PC-9 (cell line): ENCODE measurements at regions not wholly inside any gene's neighbourhood (a gene's known extent, or its start where the extent isn't known, plus 50 kb on each side); places are given as distances from the start of the nearest gene placed in this dataset.

ENCODE experiments used
- BruUV-seq: library from RNA; stranded (reverse); fragments of 400-500 nt; replicated peaks from 2 replicates; lab custom pipeline; 2021; lab: Mats Ljungman, UMichigan
- CTCF ChIA-PET: fragments of 300-600 bp; sonication (Branson Sonifier 250); formaldehyde crosslinking; loops from one replicate; lab custom pipeline; 2022; ENCODE audit warnings: antibody characterized with exemption; lab: Charles Lee
- POLR2A ChIA-PET: fragments of 300-600 bp; sonication (Branson Sonifier 250); formaldehyde crosslinking; loops from one replicate; lab custom pipeline; 2022; ENCODE audit warnings: antibody characterized with exemption; ENCODE audit not compliant: unreplicated experiment; lab: Charles Lee
- DNase-seq, 2 experiments: peaks; one replicate each; pipeline versions ENCODE4 v3.0.0 to v3.0.0-alpha.2; 2015 to 2022; ENCODE audit warnings: mixed read lengths in 1 of 2
- H2AFZ ChIP-seq: fragments of 200-600 bp; sonication (generic); 2 replicates; pipeline ENCODE4 v1.8.1; 2017; ENCODE audit warnings: antibody characterized with exemption
- H3F3A ChIP-seq: fragments of 200-600 bp; sonication (generic); 2 replicates; pipeline ENCODE4 v1.8.1; 2017; ENCODE audit warnings: antibody characterized with exemption, mild to moderate bottlenecking, low read depth; ENCODE audit not compliant: insufficient read depth
- H3K27ac ChIP-seq: fragments of 200-600 bp; sonication (generic); 2 replicates; pipeline ENCODE4 v1.6.1; 2016; ENCODE audit warnings: mixed run types
- H3K27me3 ChIP-seq: fragments of 200-600 bp; sonication (generic); 2 replicates; pipeline ENCODE4 v1.6.1; 2016; ENCODE audit warnings: low read depth, mixed run types; ENCODE audit not compliant: insufficient read depth
- H3K36me3 ChIP-seq: fragments of 200-600 bp; sonication (generic); 2 replicates; pipeline ENCODE4 v1.6.1; 2016; ENCODE audit warnings: low read depth, mixed run types
- H3K4me1 ChIP-seq: fragments of 200-600 bp; sonication (generic); replicated peaks from 2 replicates; pipeline ENCODE4 v1.6.1; 2016; ENCODE audit warnings: mixed run types; ENCODE audit not compliant: insufficient read depth
- H3K4me2 ChIP-seq: fragments of 200-600 bp; sonication (generic); 2 replicates; pipeline ENCODE4 v1.6.1; 2017; ENCODE audit warnings: mixed run types
- H3K4me3 ChIP-seq: fragments of 200-600 bp; sonication (generic); 2 replicates; pipeline ENCODE4 v1.6.1; 2016; ENCODE audit warnings: mixed run types
- H3K79me2 ChIP-seq: fragments of 200-600 bp; sonication (generic); 2 replicates; pipeline ENCODE4 v1.6.1; 2017; ENCODE audit warnings: low read depth, mixed run types
- H3K9me2 ChIP-seq: fragments of 200-600 bp; sonication (generic); 2 replicates; pipeline ENCODE4 v1.8.1; 2017; ENCODE audit warnings: mild to moderate bottlenecking; ENCODE audit not compliant: insufficient read depth
- H3K9me3 ChIP-seq: fragments of 200-600 bp; sonication (generic); 2 replicates; pipeline ENCODE4 v1.8.1; 2016; ENCODE audit warnings: low read depth; ENCODE audit not compliant: insufficient read depth
- H4K20me1 ChIP-seq: fragments of 200-600 bp; sonication (generic); 2 replicates; pipeline ENCODE4 v1.8.1; 2017; ENCODE audit not compliant: insufficient read depth
- CTCF ChIP-seq: fragments of 200-600 bp; sonication (generic); conservative IDR thresholded peaks from 2 replicates; pipeline ENCODE4 v1.6.1; 2017; ENCODE audit warnings: mixed run types, antibody characterized with exemption, mild to moderate bottlenecking, moderate library complexity
- EZH2 ChIP-seq: fragments of 200-600 bp; sonication (generic); IDR thresholded peaks from 2 replicates; pipeline ENCODE4 v1.8.0; 2017; ENCODE audit warnings: antibody characterized with exemption, low read depth
- intact Hi-C: fragments of 100-400 bp; cut with micrococcal nuclease; formaldehyde crosslinking; loops from one replicate; pipeline ENCODE4 v1.10.0; 2022; ENCODE audit not compliant: unreplicated experiment

DNA sequence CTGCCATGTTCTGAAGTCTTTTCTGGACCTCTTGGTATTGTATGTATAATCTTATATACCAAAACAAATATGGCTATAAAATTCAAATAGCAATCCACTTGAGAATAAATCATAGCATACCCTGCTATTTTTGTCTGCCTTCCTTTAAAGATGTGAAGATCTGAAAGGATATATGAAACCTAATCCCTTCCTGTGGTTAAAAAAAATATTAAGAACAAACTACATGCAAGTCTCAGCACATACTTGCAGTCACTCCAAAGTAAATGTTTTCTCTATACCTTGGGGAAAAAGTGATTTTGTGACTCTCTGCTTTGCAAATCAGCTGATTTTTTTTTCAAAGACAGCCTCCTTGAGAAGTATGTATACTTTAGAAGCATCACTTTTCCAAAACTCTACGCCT lies 322.9 kb downstream of the ANKRD50 start:
- Histone ChIP-seq H3K9me3 (no peaks in the 10 kb centered on the region), H3K4me2 (no peak overlapping the region), H3F3A (no peaks in the 10 kb centered on the region), H3K79me2 (no peaks in the 10 kb centered on the region), H3K27ac (no peak overlapping the region), H4K20me1 (no peaks in the 10 kb centered on the region), H3K9me2 (no peaks in the 10 kb centered on the region), H2AFZ (no peak overlapping the region), H3K36me3 (no peaks in the 10 kb centered on the region), H3K27me3 (no peaks in the 10 kb centered on the region), H3K4me3 (no peak overlapping the region), H3K4me1 (no peaks in the 10 kb centered on the region)
- BruUV-seq = no TSS peak
- TF ChIP-seq EZH2 = no peak
- TF ChIP-seq CTCF = no peak
- DNase-seq = no peak
- CTCF ChIA-PET = no interaction called here
- intact Hi-C loops = no loop called here
- POLR2A ChIA-PET = no interaction called here

GRCh38 chr4:124390861-124391260 lies 321.7 kb downstream of the ANKRD50 start:
- Histone ChIP-seq H3K4me2 (no peak overlapping the region), H3K36me3 (no peaks in the 10 kb centered on the region), H3K9me3 (no peaks in the 10 kb centered on the region), H3K4me3 (no peak overlapping the region), H3K27me3 (no peaks in the 10 kb centered on the region), H3K9me2 (no peaks in the 10 kb centered on the region), H3K4me1 (no peaks in the 10 kb centered on the region), H3K79me2 (no peaks in the 10 kb centered on the region), H3F3A (no peaks in the 10 kb centered on the region), H3K27ac (no peak overlapping the region), H2AFZ (no peak overlapping the region), H4K20me1 (no peaks in the 10 kb centered on the region)
- DNase-seq = no peak
- TF ChIP-seq CTCF (no peak), EZH2 (no peak)
- ChIA-PET POLR2A (no interaction called here), CTCF (no interaction called here)
- BruUV-seq = no TSS peak
- intact Hi-C loops = no loop called here

DNA sequence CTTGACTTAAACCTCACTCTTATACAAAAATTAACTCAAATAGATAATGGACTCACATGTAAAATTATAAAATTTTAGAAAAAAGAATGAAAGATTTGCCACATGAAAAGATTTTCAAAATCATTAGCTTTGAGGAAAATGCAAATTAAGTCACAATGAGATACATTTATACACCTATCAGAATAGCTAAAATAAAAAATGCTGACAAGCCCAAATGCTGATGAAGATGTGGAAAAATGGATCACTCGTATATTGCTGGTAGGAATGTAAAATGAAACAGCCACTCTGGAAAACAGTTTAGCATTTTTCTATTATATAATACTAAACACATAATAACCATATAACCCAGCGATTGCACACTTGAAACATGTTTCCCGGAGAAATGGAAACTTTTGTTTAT lies 316.2 kb downstream of the ANKRD50 start:
- DNase-seq = no peak
- Histone ChIP-seq H3K4me1 (no peaks in the 10 kb centered on the region), H3K27ac (no peak overlapping the region), H3K9me3 (no peaks in the 10 kb centered on the region), H2AFZ (no peak overlapping the region), H4K20me1 (no peaks in the 10 kb centered on the region), H3K9me2 (no peaks in the 10 kb centered on the region), H3K79me2 (no peaks in the 10 kb centered on the region), H3F3A (no peaks in the 10 kb centered on the region), H3K4me3 (no peak overlapping the region), H3K36me3 (no peaks in the 10 kb centered on the region), H3K4me2 (no peak overlapping the region), H3K27me3 (no peaks in the 10 kb centered on the region)
- ChIA-PET CTCF (no interaction called here), POLR2A (no interaction called here)
- intact Hi-C loops = no loop called here
- TF ChIP-seq CTCF (no peak), EZH2 (no peak)
- BruUV-seq = no TSS peak
